Keratinocyte (primary cell): ENCODE measurements at regions not wholly inside any gene's neighbourhood (a gene's known extent, or its start where the extent isn't known, plus 50 kb on each side); places are given as distances from the start of the nearest gene placed in this dataset.

ENCODE experiments used
- DNase-seq: peaks from one replicate; pipeline ENCODE4 v3.0.0-alpha.2; 2011; ENCODE audit warnings: low read depth, missing footprints, low spot score
- FAIRE-seq: peaks from 2 replicates; lab custom pipeline; 2011; peaks lifted over from hg19 to GRCh38; lab: Jason Lieb, UNC
- H2AFZ ChIP-seq: 2 replicates; pipeline ENCODE4 v1.6.0; 2012; ENCODE audit warnings: low read length, control low read depth, inconsistent platforms; ENCODE audit not compliant: control insufficient read depth
- H3K27ac ChIP-seq: 2 replicates; pipeline ENCODE4 v1.5.1; 2011; ENCODE audit warnings: low read length; ENCODE audit not compliant: control insufficient read depth, insufficient read depth
- H3K27me3 ChIP-seq: 3 replicates; pipeline ENCODE4 v1.6.0; 2011; ENCODE audit warnings: low read length; ENCODE audit not compliant: control insufficient read depth, insufficient read depth; ENCODE audit errors: extremely low read depth
- H3K36me3 ChIP-seq, 2 experiments: 2 replicates in 1 of 2; 3 replicates in 1 of 2; pipeline ENCODE4 v1.5.1; 2011; ENCODE audit warnings: low read length in 2 of 2, mild to moderate bottlenecking in 1 of 2; ENCODE audit not compliant: control insufficient read depth in 2 of 2, insufficient read depth in 2 of 2; ENCODE audit errors: extremely low read depth in 1 of 2
- H3K4me1 ChIP-seq: 3 replicates; pipeline ENCODE4 v1.5.1; 2011; ENCODE audit warnings: low read length; ENCODE audit not compliant: control insufficient read depth, insufficient read depth; ENCODE audit errors: extremely low read depth
- H3K4me2 ChIP-seq: 3 replicates; pipeline ENCODE4 v1.6.0; 2011; ENCODE audit warnings: low read depth, low read length; ENCODE audit not compliant: control insufficient read depth, insufficient read depth; ENCODE audit errors: extremely low read depth
- H3K4me3 ChIP-seq, 3 experiments: fragments of 200-600 bp in 1 of 3; sonication (generic) in 1 of 3; 2 replicates in 2 of 3; 3 replicates in 1 of 3; pipeline ENCODE4 v1.5.1; 2011 to 2016; ENCODE audit warnings: low read length in 3 of 3, mild to moderate bottlenecking in 3 of 3, control low read depth in 2 of 3, inconsistent platforms in 1 of 3, low read depth in 1 of 3, mixed read lengths in 1 of 3, mixed run types in 1 of 3, moderate library complexity in 1 of 3; ENCODE audit not compliant: control insufficient read depth in 2 of 3, insufficient read depth in 2 of 3; ENCODE audit errors: extremely low read depth in 1 of 3
- H3K79me2 ChIP-seq: 2 replicates; pipeline ENCODE4 v1.6.0; 2012; ENCODE audit warnings: low read length; ENCODE audit not compliant: control insufficient read depth, insufficient read depth
- H3K9ac ChIP-seq: 3 replicates; pipeline ENCODE4 v1.6.0; 2011; ENCODE audit warnings: low read length; ENCODE audit not compliant: control insufficient read depth, insufficient read depth; ENCODE audit errors: extremely low read depth
- H3K9me1 ChIP-seq: 3 replicates; pipeline ENCODE4 v1.6.0; 2011; ENCODE audit warnings: low read length; ENCODE audit not compliant: control insufficient read depth, insufficient read depth; ENCODE audit errors: extremely low read depth
- H3K9me3 ChIP-seq: 2 replicates; pipeline ENCODE4 v1.5.1; 2012; ENCODE audit warnings: low read depth, low read length; ENCODE audit not compliant: control insufficient read depth
- H4K20me1 ChIP-seq: 3 replicates; pipeline ENCODE4 v1.6.0; 2011; ENCODE audit warnings: low read length; ENCODE audit not compliant: control insufficient read depth, insufficient read depth; ENCODE audit errors: extremely low read depth
- CTCF ChIP-seq, 3 experiments: IDR thresholded peaks in 1 of 3; conservative IDR thresholded peaks in 1 of 3; optimal IDR thresholded peaks in 1 of 3; 2 replicates in 2 of 3; 3 replicates in 1 of 3; pipeline versions ENCODE3 to v1.5.1; 2011; ENCODE audit warnings: low read length in 3 of 3, mild to moderate bottlenecking in 3 of 3, moderate library complexity in 2 of 3, control low read depth in 1 of 3, inconsistent platforms in 1 of 3; ENCODE audit not compliant: insufficient read depth in 2 of 3; ENCODE audit errors: extremely low read depth in 1 of 3
- EZH2 ChIP-seq: IDR thresholded peaks from one replicate; pipeline ENCODE4 v1.6.1; 2012; ENCODE audit warnings: inconsistent platforms, mild to moderate bottlenecking, low read length, moderate library complexity
- dilution Hi-C: fragments of 300-500 bp; cut with MboI; formaldehyde crosslinking; loops from one replicate; pipeline ENCODE4 v1.7.0; 2020; ENCODE audit warnings: low sequenced_read_pairs; ENCODE audit not compliant: extremely low pct_ligation_motif_present

GRCh38 chr6:18931086-18931485 lies 543.9 kb downstream of the RNF144B start:
- Histone ChIP-seq H2AFZ (no peak overlapping the region), H3K27ac (no peak overlapping the region), H4K20me1 (no peaks in the 10 kb centered on the region), H3K27me3 (no peaks in the 10 kb centered on the region), H3K4me2 (no peak overlapping the region), H3K36me3 (no peaks in the 10 kb centered on the region), H3K9ac (no peak overlapping the region), H3K4me3 (no peak overlapping the region), H3K79me2 (no peaks in the 10 kb centered on the region), H3K9me3 (no peaks in the 10 kb centered on the region), H3K4me1 (no peaks in the 10 kb centered on the region), H3K9me1 (no peaks in the 10 kb centered on the region)
- TF ChIP-seq CTCF (optimal IDR thresholded peaks at IDR 0.05 in 1 of 3, IDR thresholded peaks at IDR 0.05 in 1 of 3, conservative IDR thresholded peaks at IDR 0.05 in 1 of 3; ENCODE audit: extremely low read depth in 1 of 3, insufficient read depth in 2 of 3, low read length in 3 of 3) (no peak), EZH2 (no peak)
- no peak for FAIRE-seq
- dilution Hi-C loops: no loop called here
- DNase-seq: no peak

GRCh38 chr6:18958146-18958545 lies 571.0 kb downstream of the RNF144B start:
- Histone ChIP-seq H3K9ac (no peak overlapping the region), H3K36me3 (no peaks in the 10 kb centered on the region), H3K9me3 (no peaks in the 10 kb centered on the region), H3K9me1 (no peaks in the 10 kb centered on the region), H3K27ac (no peak overlapping the region), H3K4me3 (no peak overlapping the region), H4K20me1 (no peaks in the 10 kb centered on the region), H2AFZ (no peak overlapping the region), H3K4me1 (no peaks in the 10 kb centered on the region), H3K27me3 (no peaks in the 10 kb centered on the region), H3K4me2 (no peak overlapping the region), H3K79me2 (no peaks in the 10 kb centered on the region)
- FAIRE-seq (no peak), DNase-seq (no peak)
- TF ChIP-seq CTCF (optimal IDR thresholded peaks at IDR 0.05 in 1 of 3, IDR thresholded peaks at IDR 0.05 in 1 of 3, conservative IDR thresholded peaks at IDR 0.05 in 1 of 3; ENCODE audit: extremely low read depth in 1 of 3, insufficient read depth in 2 of 3, low read length in 3 of 3) (no peak), EZH2 (no peak)
- dilution Hi-C loops: no loop called here
